Keratinocyte (primary cell): ENCODE measurements at regions not wholly inside any gene's neighbourhood (a gene's known extent, or its start where the extent isn't known, plus 50 kb on each side); places are given as distances from the start of the nearest gene placed in this dataset.

ENCODE experiments used
- DNase-seq: peaks from one replicate; pipeline ENCODE4 v3.0.0-alpha.2; 2011; ENCODE audit warnings: low read depth, missing footprints, low spot score
- FAIRE-seq: peaks from 2 replicates; lab custom pipeline; 2011; peaks lifted over from hg19 to GRCh38; lab: Jason Lieb, UNC
- H2AFZ ChIP-seq: 2 replicates; pipeline ENCODE4 v1.6.0; 2012; ENCODE audit warnings: low read length, control low read depth, inconsistent platforms; ENCODE audit not compliant: control insufficient read depth
- H3K27ac ChIP-seq: 2 replicates; pipeline ENCODE4 v1.5.1; 2011; ENCODE audit warnings: low read length; ENCODE audit not compliant: control insufficient read depth, insufficient read depth
- H3K27me3 ChIP-seq: 3 replicates; pipeline ENCODE4 v1.6.0; 2011; ENCODE audit warnings: low read length; ENCODE audit not compliant: control insufficient read depth, insufficient read depth; ENCODE audit errors: extremely low read depth
- H3K36me3 ChIP-seq, 2 experiments: 2 replicates in 1 of 2; 3 replicates in 1 of 2; pipeline ENCODE4 v1.5.1; 2011; ENCODE audit warnings: low read length in 2 of 2, mild to moderate bottlenecking in 1 of 2; ENCODE audit not compliant: control insufficient read depth in 2 of 2, insufficient read depth in 2 of 2; ENCODE audit errors: extremely low read depth in 1 of 2
- H3K4me1 ChIP-seq: 3 replicates; pipeline ENCODE4 v1.5.1; 2011; ENCODE audit warnings: low read length; ENCODE audit not compliant: control insufficient read depth, insufficient read depth; ENCODE audit errors: extremely low read depth
- H3K4me2 ChIP-seq: 3 replicates; pipeline ENCODE4 v1.6.0; 2011; ENCODE audit warnings: low read depth, low read length; ENCODE audit not compliant: control insufficient read depth, insufficient read depth; ENCODE audit errors: extremely low read depth
- H3K4me3 ChIP-seq, 3 experiments: fragments of 200-600 bp in 1 of 3; sonication (generic) in 1 of 3; 2 replicates in 2 of 3; 3 replicates in 1 of 3; pipeline ENCODE4 v1.5.1; 2011 to 2016; ENCODE audit warnings: low read length in 3 of 3, mild to moderate bottlenecking in 3 of 3, control low read depth in 2 of 3, inconsistent platforms in 1 of 3, low read depth in 1 of 3, mixed read lengths in 1 of 3, mixed run types in 1 of 3, moderate library complexity in 1 of 3; ENCODE audit not compliant: control insufficient read depth in 2 of 3, insufficient read depth in 2 of 3; ENCODE audit errors: extremely low read depth in 1 of 3
- H3K79me2 ChIP-seq: 2 replicates; pipeline ENCODE4 v1.6.0; 2012; ENCODE audit warnings: low read length; ENCODE audit not compliant: control insufficient read depth, insufficient read depth
- H3K9ac ChIP-seq: 3 replicates; pipeline ENCODE4 v1.6.0; 2011; ENCODE audit warnings: low read length; ENCODE audit not compliant: control insufficient read depth, insufficient read depth; ENCODE audit errors: extremely low read depth
- H3K9me1 ChIP-seq: 3 replicates; pipeline ENCODE4 v1.6.0; 2011; ENCODE audit warnings: low read length; ENCODE audit not compliant: control insufficient read depth, insufficient read depth; ENCODE audit errors: extremely low read depth
- H3K9me3 ChIP-seq: 2 replicates; pipeline ENCODE4 v1.5.1; 2012; ENCODE audit warnings: low read depth, low read length; ENCODE audit not compliant: control insufficient read depth
- H4K20me1 ChIP-seq: 3 replicates; pipeline ENCODE4 v1.6.0; 2011; ENCODE audit warnings: low read length; ENCODE audit not compliant: control insufficient read depth, insufficient read depth; ENCODE audit errors: extremely low read depth
- EZH2 ChIP-seq: IDR thresholded peaks from one replicate; pipeline ENCODE4 v1.6.1; 2012; ENCODE audit warnings: inconsistent platforms, mild to moderate bottlenecking, low read length, moderate library complexity
- dilution Hi-C: fragments of 300-500 bp; cut with MboI; formaldehyde crosslinking; loops from one replicate; pipeline ENCODE4 v1.7.0; 2020; ENCODE audit warnings: low sequenced_read_pairs; ENCODE audit not compliant: extremely low pct_ligation_motif_present
- TF ChIP-seq, protein P1 (sequence below), 3 experiments: IDR thresholded peaks in 1 of 3; conservative IDR thresholded peaks in 1 of 3; optimal IDR thresholded peaks in 1 of 3; 2 replicates in 2 of 3; 3 replicates in 1 of 3; pipeline versions ENCODE3 to v1.5.1; 2011; ENCODE audit warnings: low read length in 3 of 3, mild to moderate bottlenecking in 3 of 3, moderate library complexity in 2 of 3, control low read depth in 1 of 3, inconsistent platforms in 1 of 3; ENCODE audit not compliant: insufficient read depth in 2 of 3; ENCODE audit errors: extremely low read depth in 1 of 3

DNA sequence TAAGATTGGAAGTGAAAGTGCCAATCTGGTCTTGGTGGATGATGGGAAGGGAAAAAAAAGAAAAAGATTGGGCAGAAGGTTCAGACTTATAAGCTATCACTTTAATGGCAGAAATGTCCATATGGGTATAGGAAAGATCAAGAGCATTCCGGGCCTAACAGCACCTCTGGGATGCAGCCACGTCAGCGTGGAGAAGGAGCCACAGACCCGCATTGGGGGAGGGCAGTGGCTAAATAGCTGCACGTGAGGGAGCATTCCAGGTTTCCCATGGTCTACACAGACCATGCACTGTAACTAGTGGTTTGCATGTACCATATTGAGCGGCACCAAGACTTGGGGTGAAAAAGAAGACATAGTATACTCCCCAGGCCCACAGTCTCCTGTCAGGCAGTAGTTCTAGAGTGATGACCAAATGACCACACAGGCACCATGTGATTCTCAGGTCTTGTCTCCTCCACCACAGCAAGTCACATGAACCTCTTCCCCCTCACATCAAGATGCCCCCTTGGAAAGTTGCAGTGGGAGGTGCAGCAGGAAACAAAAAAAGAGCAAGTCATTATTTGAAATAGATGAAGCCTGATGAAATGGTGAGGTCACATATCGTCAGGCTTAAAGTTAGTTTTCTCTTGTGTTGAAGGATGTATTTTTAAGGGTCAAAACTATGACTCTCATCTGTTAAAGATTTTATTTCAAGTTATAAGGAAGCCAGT lies 94.4 kb upstream of the TNFAIP3 start:
- H3K79me2 ChIP-seq: no peaks in the 10 kb centered on the region
- no peaks in the 10 kb centered on the region for H3K27me3 ChIP-seq
- DNase-seq (no peak), FAIRE-seq (no peak)
- H3K9me3 ChIP-seq: no peaks in the 10 kb centered on the region
- dilution Hi-C loops: no loop called here
- no peaks in the 10 kb centered on the region for H4K20me1 ChIP-seq
- no peak overlapping the region for H3K4me2 ChIP-seq
- no peaks in the 10 kb centered on the region for H3K9me1 ChIP-seq
- H3K36me3 ChIP-seq: no peaks in the 10 kb centered on the region
- H2AFZ ChIP-seq: no peak overlapping the region
- H3K9ac ChIP-seq: no peak overlapping the region
- no peak overlapping the region for H3K27ac ChIP-seq
- no peak overlapping the region for H3K4me3 ChIP-seq
- TF ChIP-seq, protein P1, sequence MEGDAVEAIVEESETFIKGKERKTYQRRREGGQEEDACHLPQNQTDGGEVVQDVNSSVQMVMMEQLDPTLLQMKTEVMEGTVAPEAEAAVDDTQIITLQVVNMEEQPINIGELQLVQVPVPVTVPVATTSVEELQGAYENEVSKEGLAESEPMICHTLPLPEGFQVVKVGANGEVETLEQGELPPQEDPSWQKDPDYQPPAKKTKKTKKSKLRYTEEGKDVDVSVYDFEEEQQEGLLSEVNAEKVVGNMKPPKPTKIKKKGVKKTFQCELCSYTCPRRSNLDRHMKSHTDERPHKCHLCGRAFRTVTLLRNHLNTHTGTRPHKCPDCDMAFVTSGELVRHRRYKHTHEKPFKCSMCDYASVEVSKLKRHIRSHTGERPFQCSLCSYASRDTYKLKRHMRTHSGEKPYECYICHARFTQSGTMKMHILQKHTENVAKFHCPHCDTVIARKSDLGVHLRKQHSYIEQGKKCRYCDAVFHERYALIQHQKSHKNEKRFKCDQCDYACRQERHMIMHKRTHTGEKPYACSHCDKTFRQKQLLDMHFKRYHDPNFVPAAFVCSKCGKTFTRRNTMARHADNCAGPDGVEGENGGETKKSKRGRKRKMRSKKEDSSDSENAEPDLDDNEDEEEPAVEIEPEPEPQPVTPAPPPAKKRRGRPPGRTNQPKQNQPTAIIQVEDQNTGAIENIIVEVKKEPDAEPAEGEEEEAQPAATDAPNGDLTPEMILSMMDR (optimal IDR thresholded peaks at IDR 0.05 in 1 of 3, IDR thresholded peaks at IDR 0.05 in 1 of 3, conservative IDR thresholded peaks at IDR 0.05 in 1 of 3; ENCODE audit: extremely low read depth in 1 of 3, insufficient read depth in 2 of 3, low read length in 3 of 3): no peak
- no peak for TF ChIP-seq EZH2
- H3K4me1 ChIP-seq: peaks cover 18% of the 10 kb centered on the region

DNA sequence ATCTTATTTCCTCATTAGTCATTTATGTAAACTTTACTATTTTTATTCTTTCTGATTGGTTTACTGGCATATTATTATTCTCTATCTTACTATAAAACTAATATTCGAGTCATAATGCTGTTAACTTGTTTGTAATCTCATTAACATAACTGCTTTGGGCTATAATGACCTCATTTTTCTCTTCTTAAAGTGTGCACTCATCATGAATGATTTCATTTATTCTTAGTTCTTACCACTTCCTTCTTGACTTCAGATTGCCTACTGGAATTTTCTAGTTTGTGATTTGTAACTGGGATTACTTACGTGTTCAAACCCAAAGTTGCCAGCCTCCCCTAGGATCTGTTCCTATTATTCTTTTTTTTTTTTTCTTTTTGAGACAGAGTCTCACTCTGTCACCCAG lies 91.8 kb upstream of the TNFAIP3 start:
- dilution Hi-C loops: no loop called here
- DNase-seq: no peak
- no peaks in the 10 kb centered on the region for H3K79me2 ChIP-seq
- no peak for FAIRE-seq
- H2AFZ ChIP-seq: no peak overlapping the region
- H3K9me1 ChIP-seq: no peaks in the 10 kb centered on the region
- H3K4me1 ChIP-seq: no peaks in the 10 kb centered on the region
- TF ChIP-seq, protein P1 (optimal IDR thresholded peaks at IDR 0.05 in 1 of 3, IDR thresholded peaks at IDR 0.05 in 1 of 3, conservative IDR thresholded peaks at IDR 0.05 in 1 of 3; ENCODE audit: extremely low read depth in 1 of 3, insufficient read depth in 2 of 3, low read length in 3 of 3): no peak
- TF ChIP-seq EZH2: no peak
- no peak overlapping the region for H3K4me3 ChIP-seq
- H3K27ac ChIP-seq: no peak overlapping the region
- H3K9ac ChIP-seq: no peak overlapping the region
- no peaks in the 10 kb centered on the region for H3K36me3 ChIP-seq
- no peaks in the 10 kb centered on the region for H3K9me3 ChIP-seq
- H4K20me1 ChIP-seq: no peaks in the 10 kb centered on the region
- no peaks in the 10 kb centered on the region for H3K27me3 ChIP-seq
- H3K4me2 ChIP-seq: no peak overlapping the region
